Ovary (tissue), 3 donors: ENCODE measurements at regions not wholly inside any gene's neighbourhood (a gene's known extent, or its start where the extent isn't known, plus 50 kb on each side); places are given as distances from the start of the nearest gene placed in this dataset.

Experiments
- CTCF ChIP-seq, 3 donors: fragments of 450-650 bp in 2 of 3; fragments of 200-600 bp in 1 of 3; IDR thresholded peaks; one replicate each; pipeline versions ENCODE4 v1.5.1 to v1.8.0; 2016 to 2022; ENCODE audit warnings: antibody characterized with exemption in 3 of 3, mild to moderate bottlenecking in 1 of 3
- EP300 ChIP-seq: sonication (generic); formaldehyde crosslinking; IDR thresholded peaks from one replicate; pipeline ENCODE4 v1.6.1; 2017; ENCODE audit warnings: antibody characterized with exemption
- POLR2A ChIP-seq: fragments of 450-650 bp; IDR thresholded peaks from one replicate; pipeline ENCODE4 v1.6.1; 2017; ENCODE audit warnings: antibody characterized with exemption, mild to moderate bottlenecking, moderate library complexity
- donor health status: DM: no; HTN: no; CAD: no.

GRCh38 chr6:132973514-132973993 lies 159.2 kb downstream of the RPS12 start:
- TF ChIP-seq POLR2A (no peak), CTCF (IDR thresholded peaks at IDR 0.05) (no peak), EP300 (no peak)
